T-helper 9 cell (primary cell): ENCODE measurements at regions not wholly inside any gene's neighbourhood (a gene's known extent, or its start where the extent isn't known, plus 50 kb on each side); places are given as distances from the start of the nearest gene placed in this dataset.

Experiments used
- DNase-seq: peaks from one replicate; pipeline ENCODE4 v3.0.0-alpha.2; 2020

- no peak for DNase-seq
Measured at GRCh38 chr6:41474213-41474933, 71.8 kb upstream of the FOXP4 start.

DNA sequence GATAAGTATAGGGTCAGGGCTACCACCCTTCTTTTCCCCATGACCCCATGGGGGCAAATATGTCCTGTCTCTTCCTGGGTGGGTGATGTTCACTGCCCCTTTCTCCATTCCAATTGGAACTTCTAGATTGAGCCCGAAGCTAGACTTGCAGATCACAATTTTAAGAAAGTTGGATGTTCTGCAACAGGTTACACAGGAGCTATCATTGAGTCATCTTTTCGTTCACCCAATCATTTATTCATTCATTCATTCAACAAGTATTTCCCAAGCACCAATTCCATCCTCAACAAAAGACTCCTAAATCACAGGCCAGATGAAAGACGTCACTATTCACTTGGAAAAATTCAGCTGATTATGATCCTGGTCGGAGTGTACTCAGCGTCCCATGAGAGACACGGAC lies 71.0 kb upstream of the FOXP4 start:
- no peak for DNase-seq

- no peak for DNase-seq
Measured at GRCh38 chr6:41475737-41476357, 70.3 kb upstream of the FOXP4 start.

- DNase-seq: no peak
Measured at GRCh38 chr6:41476401-41476800, 69.8 kb upstream of the FOXP4 start.

DNA sequence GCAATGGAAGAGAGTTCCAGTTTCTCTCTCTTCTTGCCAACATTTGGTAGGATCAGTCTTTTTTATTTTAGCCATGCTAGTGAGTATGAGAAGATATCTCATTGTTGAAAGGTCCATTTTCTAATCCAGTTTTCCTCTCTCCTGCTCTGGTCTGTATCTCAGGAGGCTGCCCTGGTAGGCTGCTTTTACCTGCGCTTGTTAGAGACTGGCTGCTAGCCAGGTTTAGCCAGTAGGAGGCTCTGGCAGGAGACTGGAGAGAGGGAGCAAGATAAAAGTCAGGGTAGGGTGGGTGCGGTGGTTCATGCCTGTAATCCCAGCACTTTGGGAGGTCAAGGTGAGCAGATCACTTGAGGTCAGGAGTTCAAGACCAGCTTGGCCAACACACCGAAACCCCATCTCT lies 68.6 kb upstream of the FOXP4 start:
- no peak for DNase-seq

DNA sequence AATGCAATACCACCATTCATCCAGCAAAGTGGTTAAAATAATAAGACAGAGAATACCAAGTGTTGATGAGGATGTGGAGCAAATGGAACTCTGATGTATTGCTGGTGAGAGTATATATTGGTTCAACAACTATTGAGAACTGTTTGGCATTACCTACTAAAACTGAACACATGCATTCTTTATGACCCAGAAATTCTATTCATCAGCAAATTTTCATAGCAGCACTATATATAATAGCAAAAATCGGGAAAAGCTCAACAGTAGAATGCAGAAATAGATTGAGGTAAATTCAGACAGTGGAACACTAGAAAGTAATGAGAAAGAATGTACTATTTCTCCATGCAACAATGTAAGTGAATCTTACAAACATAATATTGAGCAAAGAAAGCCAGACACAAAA lies 62.2 kb upstream of the FOXP4 start:
- no peak for DNase-seq

DNA sequence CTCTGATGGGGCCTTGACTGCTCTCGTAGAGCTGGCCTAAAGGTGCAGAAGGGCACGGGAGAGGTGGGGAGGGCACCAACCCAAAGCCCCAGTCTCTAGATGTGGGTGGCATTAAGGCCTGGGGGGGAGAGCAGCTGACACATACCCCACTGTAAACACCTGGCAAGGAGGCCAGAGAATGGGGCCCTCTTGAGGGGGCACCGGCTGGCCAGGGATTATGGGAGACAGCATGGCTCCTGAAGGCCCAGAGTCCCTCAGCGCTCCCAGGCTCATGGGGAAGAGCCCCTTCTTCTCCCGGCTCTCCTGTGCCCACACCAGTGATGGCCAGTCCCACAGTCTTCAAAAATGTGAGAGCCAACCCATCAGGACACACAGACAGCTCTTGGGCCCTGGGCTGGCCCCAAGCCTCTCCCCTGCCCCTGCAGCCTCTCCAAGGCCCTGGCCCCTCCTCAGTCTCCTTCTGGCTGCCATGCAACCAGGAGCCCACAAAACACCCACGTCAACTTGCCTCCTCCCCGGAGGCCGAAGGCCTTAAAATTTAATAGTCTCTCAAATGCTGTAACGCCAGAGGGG lies 58.2 kb upstream of the FOXP4 start:
- no peak for DNase-seq

DNA sequence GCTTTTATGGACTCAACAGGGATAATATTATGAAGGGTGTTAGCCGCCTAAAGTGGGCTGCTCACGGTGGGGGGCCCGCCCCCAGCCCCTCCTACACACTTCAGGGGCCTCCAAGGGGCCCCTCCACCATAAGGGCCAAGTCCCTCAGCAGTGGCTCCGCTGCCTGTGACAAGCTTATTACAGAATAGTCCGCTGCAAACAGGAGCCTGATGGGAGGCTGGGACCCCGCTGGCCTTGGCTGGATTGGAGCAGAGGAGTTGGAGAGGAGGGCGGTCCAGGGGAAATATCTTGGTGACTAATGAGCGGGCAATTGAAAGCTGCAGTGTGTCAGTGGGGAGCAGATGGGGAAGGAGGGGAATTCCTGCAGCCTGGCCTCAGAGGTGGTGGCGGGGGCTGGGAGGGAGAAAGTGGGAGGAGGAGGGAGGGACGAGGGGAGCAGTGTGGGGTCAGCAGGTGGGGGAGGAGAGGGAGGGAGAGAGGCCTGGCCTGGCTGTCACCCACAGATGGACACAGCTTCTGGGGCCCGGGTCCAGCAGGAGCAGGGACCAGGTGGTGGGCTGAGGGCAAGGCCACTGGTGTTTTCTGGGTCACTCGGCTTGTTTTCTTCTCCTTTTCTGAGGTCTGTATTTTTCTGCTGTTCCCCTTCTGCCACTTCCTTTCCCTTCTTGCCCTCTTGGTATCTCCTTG lies 57.6 kb upstream of the FOXP4 start:
- no peak for DNase-seq

- no peak for DNase-seq
Measured at GRCh38 chr6:41489120-41489851, 56.9 kb upstream of the FOXP4 start.

DNA sequence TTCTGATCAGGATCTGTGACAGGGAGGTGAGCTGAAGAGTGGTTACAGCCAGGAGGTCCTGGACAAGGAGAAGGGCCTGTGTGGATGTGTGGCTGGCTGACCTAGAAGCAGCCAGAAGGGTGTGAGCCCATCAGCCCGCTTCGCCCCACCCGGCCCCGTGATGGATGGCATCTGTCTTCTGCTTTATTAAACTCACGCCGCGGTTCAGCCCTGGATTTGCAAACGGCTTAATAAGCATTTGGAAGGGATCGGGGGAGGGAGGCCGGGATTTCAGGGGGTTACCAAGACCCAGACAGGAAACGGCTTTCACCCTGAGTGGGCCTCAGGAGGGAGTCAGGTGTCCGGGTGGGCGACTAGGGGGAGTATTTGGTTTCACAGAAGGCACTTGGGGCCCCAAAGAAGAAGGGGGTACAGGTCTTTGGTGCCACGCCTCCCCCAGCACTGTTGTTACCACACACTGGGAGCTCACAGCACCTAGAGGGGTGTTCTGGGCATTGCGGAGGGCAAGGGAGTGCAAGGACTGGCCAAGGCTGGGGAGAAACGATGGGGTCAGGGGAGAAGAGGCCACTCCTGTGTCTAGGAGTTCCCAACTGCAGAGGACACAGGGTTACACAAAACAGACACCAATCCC lies 53.8 kb upstream of the FOXP4 start:
- DNase-seq: no peak

DNA sequence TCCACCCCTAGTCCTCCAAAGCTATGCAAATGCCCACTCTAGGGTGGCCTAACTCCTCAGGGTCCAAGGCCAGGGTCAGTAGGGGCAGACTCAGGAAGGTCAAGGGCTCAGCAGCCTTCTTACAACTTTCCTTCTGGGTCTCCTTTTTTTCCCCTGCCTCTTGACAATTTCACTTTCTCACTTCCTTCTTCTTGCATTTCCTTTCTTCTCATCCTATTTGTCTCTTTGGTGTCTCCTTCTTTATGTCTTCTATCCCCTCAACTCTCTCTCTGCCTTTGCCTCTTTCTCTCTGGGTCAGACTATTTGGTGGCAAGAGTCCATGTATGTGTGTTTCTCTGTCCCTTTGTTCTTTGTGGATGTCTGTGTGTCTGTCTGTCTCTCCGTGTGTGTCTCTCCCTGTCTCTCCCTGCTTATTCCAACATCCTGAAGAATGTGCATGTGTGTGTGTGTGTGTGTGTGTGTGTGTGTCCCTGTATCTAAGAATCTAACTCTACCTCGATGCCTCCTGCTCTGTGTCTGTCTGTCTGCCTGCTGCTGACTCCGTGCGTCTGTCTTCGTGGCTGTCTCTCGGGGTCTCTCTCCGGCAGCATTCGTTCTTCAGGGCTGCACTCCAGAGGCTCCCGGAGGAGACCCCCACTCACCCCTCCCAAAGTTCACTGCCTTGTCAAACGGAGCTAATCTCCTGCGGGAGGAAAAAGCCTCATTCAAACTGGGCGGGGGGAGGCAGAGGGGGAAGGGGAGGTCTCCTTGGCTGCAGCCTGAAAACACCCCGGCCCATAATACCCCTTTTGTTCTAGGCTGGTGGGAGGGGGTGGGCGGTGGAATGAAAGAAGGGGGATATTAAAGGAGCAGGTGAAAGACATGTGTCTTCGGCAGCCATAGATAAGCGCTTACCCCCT lies 51.7 kb upstream of the FOXP4 start:
- DNase-seq: no peak
